A673 (cell line): ENCODE measurements at regions not wholly inside any gene's neighbourhood (a gene's known extent, or its start where the extent isn't known, plus 50 kb on each side); places are given as distances from the start of the nearest gene placed in this dataset.

Experiments
- CTCF ChIP-seq: fragments of 300-800, 200-600 bp; sonication (generic); conservative IDR thresholded peaks from 2 replicates; pipeline ENCODE4 v1.5.1; 2017; ENCODE audit warnings: low read depth, mild to moderate bottlenecking, antibody characterized with exemption, low read length, moderate library complexity, mixed read lengths
- EZH2 ChIP-seq: fragments of 200-600 bp; sonication (generic); IDR thresholded peaks from 2 replicates; pipeline ENCODE4 v1.6.1; 2017; ENCODE audit warnings: borderline replicate concordance, low read depth, mild to moderate bottlenecking, mixed read lengths, antibody characterized with exemption, low read length; ENCODE audit not compliant: poor library complexity, severe bottlenecking

GRCh38 chr4:71277353-71277752, 61.5 kb upstream of the SLC4A4 start:
- TF ChIP-seq EZH2 = no peak
- no peak for TF ChIP-seq CTCF
